Fibroblast of lung (primary cell): ENCODE measurements at regions not wholly inside any gene's neighbourhood (a gene's known extent, or its start where the extent isn't known, plus 50 kb on each side); places are given as distances from the start of the nearest gene placed in this dataset.

ENCODE experiments used
- EZH2 ChIP-seq: IDR thresholded peaks from 2 replicates; pipeline ENCODE4 v1.5.1; 2012; ENCODE audit warnings: low read length, control low read depth, mild to moderate bottlenecking; ENCODE audit errors: missing control alignments
- TF ChIP-seq, protein P1 (sequence below), 2 donors: IDR thresholded peaks in 1 of 2; conservative IDR thresholded peaks in 1 of 2; 1 replicate in 1 of 2; 2 replicates in 1 of 2; pipeline ENCODE4 v1.5.1; 2011 to 2012; ENCODE audit warnings: low read length in 2 of 2, control low read depth in 1 of 2, inconsistent platforms in 1 of 2, low read depth in 1 of 2, mild to moderate bottlenecking in 1 of 2

DNA sequence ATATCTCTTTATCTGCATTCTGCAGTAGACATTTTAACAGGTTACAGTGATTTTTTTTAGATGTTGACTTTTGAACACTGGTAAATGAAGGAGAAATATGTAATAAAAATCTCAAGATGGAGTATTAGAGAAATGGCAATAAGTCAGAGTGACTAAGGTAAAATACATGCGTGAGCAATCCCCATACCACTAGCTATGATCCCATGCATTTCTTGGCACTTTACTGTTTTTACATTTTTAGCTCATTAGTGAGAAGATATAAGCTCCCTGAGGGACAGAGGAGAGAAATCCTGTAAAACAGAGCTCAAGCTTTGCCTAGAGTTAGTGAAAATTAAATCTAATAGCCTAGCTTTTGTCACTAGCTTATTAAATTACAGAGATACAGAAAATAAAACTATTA, 181.9 kb upstream of the TRPM3 start:
- TF ChIP-seq, protein P1, sequence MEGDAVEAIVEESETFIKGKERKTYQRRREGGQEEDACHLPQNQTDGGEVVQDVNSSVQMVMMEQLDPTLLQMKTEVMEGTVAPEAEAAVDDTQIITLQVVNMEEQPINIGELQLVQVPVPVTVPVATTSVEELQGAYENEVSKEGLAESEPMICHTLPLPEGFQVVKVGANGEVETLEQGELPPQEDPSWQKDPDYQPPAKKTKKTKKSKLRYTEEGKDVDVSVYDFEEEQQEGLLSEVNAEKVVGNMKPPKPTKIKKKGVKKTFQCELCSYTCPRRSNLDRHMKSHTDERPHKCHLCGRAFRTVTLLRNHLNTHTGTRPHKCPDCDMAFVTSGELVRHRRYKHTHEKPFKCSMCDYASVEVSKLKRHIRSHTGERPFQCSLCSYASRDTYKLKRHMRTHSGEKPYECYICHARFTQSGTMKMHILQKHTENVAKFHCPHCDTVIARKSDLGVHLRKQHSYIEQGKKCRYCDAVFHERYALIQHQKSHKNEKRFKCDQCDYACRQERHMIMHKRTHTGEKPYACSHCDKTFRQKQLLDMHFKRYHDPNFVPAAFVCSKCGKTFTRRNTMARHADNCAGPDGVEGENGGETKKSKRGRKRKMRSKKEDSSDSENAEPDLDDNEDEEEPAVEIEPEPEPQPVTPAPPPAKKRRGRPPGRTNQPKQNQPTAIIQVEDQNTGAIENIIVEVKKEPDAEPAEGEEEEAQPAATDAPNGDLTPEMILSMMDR (conservative IDR thresholded peaks at IDR 0.05 in 1 of 2, IDR thresholded peaks at IDR 0.05 in 1 of 2; ENCODE audit: low read depth in 1 of 2, low read length in 2 of 2), result no peak
- TF ChIP-seq EZH2, result no peak
